HG02938 (cell line): ENCODE measurements at regions not wholly inside any gene's neighbourhood (a gene's known extent, or its start where the extent isn't known, plus 50 kb on each side); places are given as distances from the start of the nearest gene placed in this dataset.

Experiments used
- ATAC-seq: cut with Tn5 transposase; IDR thresholded peaks from one replicate; pipeline ENCODE4 v1.9.1; 2021; ENCODE audit warnings: mild to moderate bottlenecking, moderate library complexity; ENCODE audit not compliant: unreplicated experiment

- ATAC-seq = no peak
These were observed 159.5 kb upstream of the NDUFV2 start for GRCh38 chr18:8942909-8943545.

DNA sequence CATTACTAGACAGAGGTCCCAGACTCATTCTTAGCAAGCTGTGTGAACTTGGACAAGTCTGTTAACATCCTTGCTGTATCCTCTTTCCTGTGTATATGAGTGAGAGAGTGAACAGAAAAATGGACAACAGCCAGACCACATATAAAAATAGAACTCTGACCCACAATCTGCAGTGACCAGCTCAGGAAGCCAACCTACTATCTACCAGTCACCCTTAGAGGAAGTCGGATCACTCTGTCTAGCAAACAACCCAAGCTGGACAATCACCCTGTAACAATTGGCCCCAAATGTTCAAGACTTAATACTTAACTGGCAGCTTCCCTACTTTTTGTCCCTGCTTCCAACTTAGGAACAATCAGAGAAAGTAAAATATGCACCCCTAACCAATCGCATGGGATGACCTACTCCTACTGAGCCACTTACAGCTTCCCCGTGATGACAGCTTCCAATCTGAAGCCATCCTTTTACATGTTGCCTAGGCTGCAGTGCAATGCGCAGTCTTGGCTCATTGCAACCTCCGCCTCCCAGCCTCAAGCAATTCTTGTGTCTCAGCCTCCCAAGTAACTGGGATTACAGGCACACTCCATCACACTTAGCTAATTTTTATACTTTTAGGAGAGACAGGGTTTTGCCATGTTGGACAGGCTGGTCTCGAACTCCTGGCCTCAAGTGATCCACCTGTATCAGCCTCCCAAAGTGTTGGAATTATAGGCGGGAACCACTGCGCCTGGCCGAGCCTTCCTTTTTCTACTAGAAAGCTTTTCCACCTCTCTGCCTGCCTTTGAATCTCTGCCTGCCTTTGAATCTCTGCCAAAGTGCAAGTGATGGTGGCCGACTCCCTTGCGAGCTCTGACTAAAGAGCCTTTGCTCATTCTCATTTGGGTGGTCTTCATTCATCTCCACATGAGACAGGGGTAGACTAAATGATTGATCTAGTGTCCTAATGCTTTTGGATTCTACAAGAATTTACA, 158.3 kb upstream of the NDUFV2 start:
- ATAC-seq = no peak

DNA sequence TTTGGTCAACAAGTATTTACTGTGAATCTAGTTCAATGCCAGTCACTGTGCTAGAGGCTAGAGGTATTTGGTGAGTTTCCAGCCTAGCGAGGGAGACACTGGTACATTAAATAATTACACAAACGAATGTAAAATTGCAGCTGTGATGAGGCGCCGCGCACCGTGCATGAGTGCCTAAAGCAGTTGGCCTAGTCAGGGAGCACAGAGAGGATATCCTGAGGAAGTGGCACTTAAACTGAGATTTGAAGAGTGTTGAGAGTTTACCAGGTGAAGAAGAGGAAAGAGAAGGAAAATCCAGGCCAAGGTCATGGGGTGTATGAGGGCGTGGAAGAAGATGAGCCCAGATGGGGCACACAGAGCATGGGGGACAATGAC, 157.6 kb upstream of the NDUFV2 start:
- ATAC-seq = no peak

- ATAC-seq = no peak
These were observed 157.0 kb upstream of the NDUFV2 start for GRCh38 chr18:8945514-8945913.

DNA sequence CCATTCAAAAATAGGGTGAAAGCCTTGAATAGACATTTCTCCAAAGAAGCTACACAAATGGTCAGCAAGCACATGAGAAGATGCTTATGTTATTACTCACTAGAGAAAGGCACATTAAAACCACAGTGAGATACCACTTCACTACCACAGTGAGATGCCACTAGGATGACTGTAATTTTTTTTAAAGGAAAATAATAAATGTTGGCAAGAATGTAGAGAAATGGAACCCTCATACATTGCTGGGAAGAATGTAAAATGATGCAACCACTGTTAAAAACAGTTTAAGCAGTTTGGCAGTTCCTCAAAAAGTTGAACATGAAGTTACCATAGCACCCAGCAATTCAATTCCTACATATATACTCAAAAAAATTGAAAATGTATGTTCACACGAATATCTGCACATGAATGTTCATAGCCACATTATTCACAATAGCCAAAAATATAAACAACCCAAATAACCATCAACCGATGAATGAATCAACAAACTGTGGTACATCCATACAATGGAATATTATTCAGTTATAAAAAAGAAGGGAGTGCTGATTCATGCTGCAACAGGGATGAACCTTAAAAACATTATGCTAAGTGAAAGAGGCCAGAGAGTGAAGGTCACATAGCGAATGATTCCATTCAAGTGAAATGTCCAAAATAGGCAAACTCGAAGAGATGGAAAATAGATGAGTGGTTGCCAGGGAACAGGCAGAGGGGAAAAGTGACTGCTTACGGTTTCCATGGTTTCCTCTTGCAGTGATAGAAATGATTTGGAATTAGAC, 156.2 kb upstream of the NDUFV2 start:
- no peak for ATAC-seq

DNA sequence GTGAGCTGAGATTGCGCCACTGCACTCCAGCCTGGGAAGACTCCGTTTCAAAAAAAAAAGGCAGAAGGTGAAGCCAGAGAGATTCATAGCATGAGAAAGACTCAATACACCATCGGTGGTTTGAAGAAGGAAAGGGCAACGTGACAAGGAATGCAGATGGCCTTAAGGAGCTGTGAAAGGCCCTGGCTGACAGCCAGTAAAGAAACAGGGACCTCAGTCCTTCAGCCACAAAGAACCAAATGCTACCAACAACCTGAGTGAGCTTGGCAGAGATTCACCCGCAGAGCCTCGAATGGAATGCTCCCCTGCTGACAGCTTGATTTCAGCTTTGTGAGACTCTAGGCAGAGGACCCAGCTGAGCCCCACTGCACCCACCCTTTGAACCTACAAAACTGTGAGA, 154.9 kb upstream of the NDUFV2 start:
- ATAC-seq = no peak

DNA sequence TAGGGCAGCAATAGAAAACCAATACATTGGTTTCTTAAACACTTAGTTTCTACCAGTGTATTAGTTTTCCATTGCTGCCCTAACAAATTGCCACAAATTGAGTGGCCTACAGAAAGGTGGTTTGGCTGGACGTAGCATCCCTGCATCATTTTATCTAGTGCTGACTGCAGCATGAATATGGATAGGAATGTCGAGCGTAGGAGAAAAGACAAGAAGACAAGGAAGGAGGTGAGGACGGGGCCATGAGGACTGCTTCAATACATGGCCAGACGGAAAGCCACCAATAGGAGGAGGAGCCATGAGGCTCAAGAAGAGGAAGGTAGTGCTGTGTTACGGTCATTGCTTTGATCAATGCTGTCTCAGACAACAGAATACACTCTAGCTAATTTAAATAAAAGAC, 154.5 kb upstream of the NDUFV2 start:
- ATAC-seq = no peak

GRCh38 chr18:8948471-8949149, 153.9 kb upstream of the NDUFV2 start:
- ATAC-seq = no peak

DNA sequence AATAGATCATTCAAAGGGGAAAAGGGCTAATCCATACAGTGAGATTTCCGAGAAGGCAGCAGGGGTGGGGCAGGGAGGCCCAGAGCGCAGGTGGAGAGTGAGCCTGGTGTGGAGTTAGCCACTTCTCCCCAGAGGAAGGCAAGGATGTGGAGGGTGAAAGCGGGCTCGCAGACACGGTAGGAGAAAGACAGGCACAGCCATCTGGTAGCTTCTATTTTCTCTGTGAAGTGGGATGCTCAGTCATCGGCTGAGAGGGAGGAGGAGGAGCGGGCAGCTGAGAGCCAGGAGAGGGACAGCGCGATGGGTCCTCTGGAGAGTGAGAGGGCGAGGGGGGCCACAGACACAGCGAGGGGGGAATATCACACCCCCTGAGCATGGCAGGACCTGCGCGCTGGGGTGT, 153.3 kb upstream of the NDUFV2 start:
- ATAC-seq = no peak

DNA sequence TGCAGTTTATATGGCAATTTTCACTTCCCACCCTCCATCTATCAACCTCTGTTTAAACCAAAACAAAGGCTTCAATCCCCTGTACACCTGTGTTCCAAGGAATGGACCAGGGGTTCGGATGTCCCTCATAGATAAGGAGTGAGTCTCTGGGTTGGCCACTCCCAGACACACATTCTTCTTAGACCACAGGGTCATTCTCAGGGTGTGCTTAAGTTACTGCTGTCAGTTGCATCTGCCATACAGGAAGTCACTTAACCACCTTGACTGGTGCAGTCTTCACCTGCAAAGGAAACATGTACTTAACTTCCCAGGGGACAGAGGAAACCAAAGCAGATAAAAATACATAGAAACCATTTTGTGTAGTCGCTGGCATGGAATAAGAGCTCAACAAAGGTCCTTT, 151.0 kb upstream of the NDUFV2 start:
- no peak for ATAC-seq

- ATAC-seq = no peak
These were observed 150.3 kb upstream of the NDUFV2 start for GRCh38 chr18:8952174-8952573.

DNA sequence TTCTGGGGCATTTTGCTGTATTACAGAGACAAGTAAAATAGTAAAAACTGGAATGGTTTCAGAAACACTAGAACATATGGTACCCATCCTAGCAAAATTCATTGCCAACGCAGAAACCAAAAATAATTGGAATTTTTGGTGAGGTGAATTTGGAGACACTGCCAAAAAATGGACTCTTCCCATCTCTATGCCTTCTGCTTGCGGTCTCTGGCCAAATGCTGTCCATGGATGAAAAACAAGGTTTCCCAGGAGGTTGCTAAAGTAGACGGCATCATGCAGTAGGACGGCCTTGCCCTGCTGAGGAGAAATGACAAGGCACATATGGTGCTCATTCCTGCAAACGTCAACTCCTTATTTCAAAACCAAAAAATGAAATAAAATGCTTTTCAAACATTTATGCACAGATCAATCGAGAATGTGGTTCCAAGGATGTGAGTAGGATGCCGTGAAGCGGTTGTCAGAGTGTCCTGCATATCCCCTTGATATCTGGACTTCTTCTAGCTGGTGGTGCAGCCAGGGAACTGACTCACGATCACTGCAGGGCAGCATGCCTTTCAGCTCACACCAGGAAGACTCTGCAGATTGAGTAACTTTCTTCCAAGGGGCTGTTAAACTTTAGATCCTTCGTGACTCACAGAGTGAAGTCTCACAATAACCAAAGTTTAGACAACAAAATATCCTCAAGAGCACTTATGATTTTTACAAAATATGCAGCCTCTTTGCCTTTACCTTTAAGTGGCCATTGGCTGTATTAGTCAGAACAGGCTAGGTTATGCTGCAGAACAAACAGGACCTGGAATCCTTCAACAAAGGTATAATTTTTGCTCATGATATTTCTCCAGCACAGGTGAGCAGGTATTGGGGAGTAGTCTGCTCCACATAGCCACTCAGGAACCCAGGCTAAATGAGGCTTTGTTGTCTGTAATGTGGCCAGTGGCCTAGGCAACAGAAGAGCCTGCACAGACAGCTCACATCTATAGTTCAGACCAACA, 149.4 kb upstream of the NDUFV2 start:
- no peak for ATAC-seq

GRCh38 chr18:8957731-8958130, 144.8 kb upstream of the NDUFV2 start:
- no peak for ATAC-seq

DNA sequence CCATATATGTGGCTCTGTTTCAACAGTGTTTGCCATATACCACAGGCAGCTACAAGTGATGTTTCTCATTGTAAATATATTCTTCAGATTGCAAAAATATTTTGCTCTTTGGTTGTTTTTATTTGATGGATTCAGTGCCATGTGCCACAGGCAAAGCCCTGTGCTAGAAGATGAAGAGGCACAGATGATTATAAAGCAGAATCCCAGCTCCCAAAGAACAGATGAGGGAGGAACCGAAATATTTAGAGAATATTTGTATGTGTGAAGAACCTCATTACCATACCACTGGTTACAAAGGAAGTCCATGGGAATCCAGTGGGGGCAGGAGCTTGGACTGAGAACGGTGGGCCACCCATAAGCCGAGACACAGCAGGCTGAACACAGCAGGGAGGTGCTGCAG, 143.8 kb upstream of the NDUFV2 start:
- no peak for ATAC-seq

GRCh38 chr18:8959551-8960135, 142.9 kb upstream of the NDUFV2 start:
- ATAC-seq = no peak

DNA sequence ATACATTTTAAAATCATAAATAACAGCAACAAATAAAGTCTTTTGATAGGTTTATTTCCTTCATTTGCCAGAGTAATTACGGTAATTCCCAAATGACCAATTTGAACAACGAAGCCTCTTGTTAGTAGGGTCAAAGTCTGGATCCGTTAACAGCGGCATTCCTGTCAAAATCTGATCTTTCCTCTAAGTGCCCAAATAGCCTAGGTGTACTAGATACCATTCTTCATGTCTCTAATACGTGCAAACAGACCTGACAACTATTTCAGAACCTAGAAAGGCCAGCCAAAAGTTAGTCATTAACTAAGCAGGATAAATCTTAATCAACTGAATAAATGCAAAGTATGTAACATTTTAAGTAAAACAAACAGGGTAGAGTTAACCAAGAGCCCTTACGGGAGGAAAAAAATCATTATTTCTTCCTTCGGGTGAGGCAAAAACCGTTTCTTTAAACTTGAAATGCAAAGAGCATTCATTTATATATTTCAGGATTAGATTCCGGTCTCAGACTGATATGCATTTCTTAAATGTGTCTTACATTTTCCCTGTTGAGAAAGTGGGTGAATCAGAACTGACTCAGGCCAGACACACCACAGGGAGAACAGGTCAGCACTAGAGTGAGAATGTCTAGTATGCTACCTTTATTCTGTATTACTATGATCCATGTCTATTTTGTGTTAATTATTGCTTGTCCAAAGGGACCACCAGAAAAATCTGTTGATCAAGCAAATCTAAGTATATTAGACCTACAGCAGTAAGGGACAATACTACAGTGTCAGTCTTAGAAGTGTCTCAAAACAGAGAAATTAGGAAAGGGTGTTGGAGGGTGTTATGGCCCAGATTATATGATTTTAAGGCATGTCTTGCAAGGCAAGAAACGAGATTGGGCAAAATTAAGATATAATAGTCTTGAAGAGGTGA, 141.5 kb upstream of the NDUFV2 start:
- no peak for ATAC-seq

DNA sequence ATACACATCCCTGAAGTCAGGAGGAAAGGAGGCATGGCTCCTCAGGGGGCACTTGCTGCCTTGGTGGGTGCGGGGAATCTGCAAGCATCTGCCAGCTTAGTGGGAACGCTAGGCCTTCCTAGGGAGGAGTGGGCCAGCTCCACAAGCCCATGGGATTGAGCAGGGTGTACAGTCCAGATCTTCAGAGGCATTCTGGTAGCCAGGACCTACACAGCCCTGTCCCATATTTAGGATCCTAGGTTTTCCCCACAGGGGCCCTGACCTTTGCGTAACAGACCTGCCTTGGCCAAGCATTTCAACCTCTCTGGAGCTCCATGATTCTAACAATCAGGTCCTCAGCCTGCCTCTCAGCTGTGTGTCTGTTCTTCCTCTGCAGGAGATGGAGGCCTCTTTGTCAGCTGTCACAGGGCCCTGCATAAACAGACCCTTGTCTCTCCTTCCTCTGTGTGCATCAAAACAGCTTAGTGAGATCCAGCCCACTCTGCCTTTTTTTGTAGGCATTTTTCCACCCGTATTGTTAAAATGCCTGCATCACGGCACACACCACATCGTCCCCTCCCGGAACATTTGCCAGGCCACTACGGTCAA, 140.2 kb upstream of the NDUFV2 start:
- ATAC-seq = no peak
